Fibroblast of pulmonary artery (primary cell): ENCODE measurements at regions not wholly inside any gene's neighbourhood (a gene's known extent, or its start where the extent isn't known, plus 50 kb on each side); places are given as distances from the start of the nearest gene placed in this dataset.

Experiments used
- DNase-seq: peaks from one replicate; pipeline ENCODE4 v3.0.0-alpha.2; 2010; ENCODE audit warnings: low read depth
- H3K4me3 ChIP-seq: replicated peaks from 2 replicates; pipeline ENCODE4 v1.5.1; 2011; ENCODE audit warnings: low read depth, mild to moderate bottlenecking, control low read depth, low read length, moderate library complexity
- CTCF ChIP-seq: IDR thresholded peaks from 2 replicates; pipeline ENCODE4 v1.5.1; 2011; ENCODE audit warnings: mild to moderate bottlenecking, control low read depth, low read length, inconsistent platforms; ENCODE audit errors: missing control alignments

GRCh38 chr17:33385133-33385532, 92.0 kb upstream of the ASIC2 start:
- no peak overlapping the region for H3K4me3 ChIP-seq
- DNase-seq: no peak
- TF ChIP-seq CTCF: no peak

- H3K4me3 ChIP-seq: no peak overlapping the region
- no peak for TF ChIP-seq CTCF
- no peak for DNase-seq
These were observed 92.6 kb upstream of the ASIC2 start for GRCh38 chr17:33385713-33386112.

GRCh38 chr17:33387406-33387805, 94.3 kb upstream of the ASIC2 start:
- TF ChIP-seq CTCF: no peak
- DNase-seq: no peak
- no peak overlapping the region for H3K4me3 ChIP-seq

GRCh38 chr17:33389504-33390135, 96.5 kb upstream of the ASIC2 start:
- peak; percentile 52 for DNase-seq
- no peak overlapping the region for H3K4me3 ChIP-seq
- TF ChIP-seq CTCF: no peak

GRCh38 chr17:33390479-33391176, 97.5 kb upstream of the ASIC2 start:
- DNase-seq: peak; percentile 46
- no peak for TF ChIP-seq CTCF
- H3K4me3 ChIP-seq: no peak overlapping the region

GRCh38 chr17:33396818-33397217, 103.7 kb upstream of the ASIC2 start:
- no peak for TF ChIP-seq CTCF
- no peak for DNase-seq
- H3K4me3 ChIP-seq: no peak overlapping the region

- TF ChIP-seq CTCF: no peak
- no peak overlapping the region for H3K4me3 ChIP-seq
- DNase-seq: no peak
These were observed 105.3 kb upstream of the ASIC2 start for GRCh38 chr17:33398386-33398785.
